Activated B cell treated with CpG ODN at 0.5 μM for 24 hours (primary cell): ENCODE measurements at regions not wholly inside any gene's neighbourhood (a gene's known extent, or its start where the extent isn't known, plus 50 kb on each side); places are given as distances from the start of the nearest gene placed in this dataset.
"Not testable (repeated sequence)": the region's sequence is repeated elsewhere in the genome, so short reads cannot be mapped to it uniquely, and the experiment has no call there.

Experiments used
- ATAC-seq: fragments of 200-7000 bp; cut with Tn5 transposase; one replicate; pipeline ENCODE4 v1.10.0; 2021; ENCODE audit warnings: low read depth, mild to moderate bottlenecking, moderate library complexity
- CTCF ChIA-PET: fragments of 350-600 bp; sonication (Branson Sonifier 250); formaldehyde crosslinking; loops from one replicate; lab custom pipeline; 2021; ENCODE audit warnings: antibody characterized with exemption; lab: Charles Lee
- POLR2A ChIA-PET: fragments of 350-600 bp; sonication (Branson Sonifier 250); formaldehyde crosslinking; loops from one replicate; lab custom pipeline; 2021; ENCODE audit warnings: antibody characterized with exemption; lab: Charles Lee
- DNase-seq: peaks from one replicate; pipeline ENCODE4 v3.0.0; 2022
- H3K27ac Mint-ChIP-seq: one replicate; pipeline ENCODE4 v1.8.0; 2020; ENCODE audit warnings: mixed read lengths
- H3K27me3 Mint-ChIP-seq: one replicate; pipeline ENCODE4 v1.8.0; 2021; ENCODE audit warnings: mixed read lengths
- H3K36me3 Mint-ChIP-seq: one replicate; pipeline ENCODE4 v1.8.0; 2021; ENCODE audit warnings: low read depth, mixed read lengths
- H3K4me1 Mint-ChIP-seq: one replicate; pipeline ENCODE4 v1.8.0; 2021; ENCODE audit warnings: mixed read lengths
- H3K4me3 Mint-ChIP-seq: one replicate; pipeline ENCODE4 v1.8.0; 2020; ENCODE audit warnings: mild to moderate bottlenecking, mixed read lengths
- H3K9me3 Mint-ChIP-seq: one replicate; pipeline ENCODE4 v1.8.0; 2020; ENCODE audit warnings: mixed read lengths
- CTCF ChIP-seq: fragments of 200-600 bp; IDR thresholded peaks from one replicate; pipeline ENCODE4 v1.8.0; 2022; ENCODE audit warnings: antibody characterized with exemption, mild to moderate bottlenecking
- intact Hi-C: fragments of 100-400 bp; cut with micrococcal nuclease; formaldehyde crosslinking; loops from one replicate; pipeline ENCODE4 v1.15.1; 2024

- Mint-ChIP-seq H3K4me1 (no peaks in the 10 kb centered on the region), H3K27ac (no peak overlapping the region), H3K36me3 (no peaks in the 10 kb centered on the region), H3K9me3 (no peaks in the 10 kb centered on the region), H3K27me3 (peaks cover 21% of the 10 kb centered on the region), H3K4me3 (no peak overlapping the region)
- ChIA-PET CTCF (no interaction called here), POLR2A (no interaction called here)
- no peak for TF ChIP-seq CTCF
- ATAC-seq: no peak
- intact Hi-C loops: no loop called here
- no peak for DNase-seq
Measured at GRCh38 chr1:116195077-116195868, 84.1 kb downstream of the MAB21L3 start.

- H3K9me3 Mint-ChIP-seq, CTCF ChIA-PET, H3K4me3 Mint-ChIP-seq, DNase-seq, H3K4me1 Mint-ChIP-seq, ATAC-seq, intact Hi-C loops, POLR2A ChIA-PET, H3K27ac Mint-ChIP-seq, H3K36me3 Mint-ChIP-seq: not testable (repeated sequence)
- peaks cover 35% of the 10 kb centered on the region for H3K27me3 Mint-ChIP-seq
Measured at GRCh38 chr1:116200343-116200742, 89.1 kb downstream of the MAB21L3 start.

- ATAC-seq (no peak), DNase-seq (no peak)
- no peak for TF ChIP-seq CTCF
- ChIA-PET CTCF (no interaction called here), POLR2A (no interaction called here)
- H3K4me1 Mint-ChIP-seq: no peaks in the 10 kb centered on the region
- intact Hi-C loops: no loop called here
- H3K36me3 Mint-ChIP-seq: no peaks in the 10 kb centered on the region
- H3K9me3 Mint-ChIP-seq: peaks cover 5% of the 10 kb centered on the region
- no peak overlapping the region for H3K27ac Mint-ChIP-seq
- peaks cover 32% of the 10 kb centered on the region for H3K27me3 Mint-ChIP-seq
- no peak overlapping the region for H3K4me3 Mint-ChIP-seq
Measured at GRCh38 chr1:116201911-116202310, 90.7 kb downstream of the MAB21L3 start.

GRCh38 chr1:116203181-116203723 is 92.1 kb downstream of the MAB21L3 start:
- ATAC-seq: no peak
- H3K27me3 Mint-ChIP-seq: peaks cover 30% of the 10 kb centered on the region
- ChIA-PET CTCF (no interaction called here), POLR2A (no interaction called here)
- no peak for TF ChIP-seq CTCF
- peaks cover 5% of the 10 kb centered on the region for H3K9me3 Mint-ChIP-seq
- H3K4me1 Mint-ChIP-seq: no peaks in the 10 kb centered on the region
- H3K4me3 Mint-ChIP-seq: no peak overlapping the region
- intact Hi-C loops: no loop called here
- no peak overlapping the region for H3K27ac Mint-ChIP-seq
- no peaks in the 10 kb centered on the region for H3K36me3 Mint-ChIP-seq
- no peak for DNase-seq

- ChIA-PET POLR2A (no interaction called here), CTCF (no interaction called here)
- Mint-ChIP-seq H3K36me3 (no peaks in the 10 kb centered on the region), H3K27ac (no peak overlapping the region), H3K27me3 (peaks cover 30% of the 10 kb centered on the region), H3K9me3 (peaks cover 5% of the 10 kb centered on the region), H3K4me1 (no peaks in the 10 kb centered on the region), H3K4me3 (no peak overlapping the region)
- TF ChIP-seq CTCF: no peak
- DNase-seq (no peak), ATAC-seq (no peak)
- intact Hi-C loops: no loop called here
Measured at GRCh38 chr1:116203920-116204319, 92.7 kb downstream of the MAB21L3 start.
